ENCODE measurements at regions not wholly inside any gene's neighbourhood (a gene's known extent, or its start where the extent isn't known, plus 50 kb on each side); places are given as distances from the start of the nearest gene placed in this dataset.

DNA sequence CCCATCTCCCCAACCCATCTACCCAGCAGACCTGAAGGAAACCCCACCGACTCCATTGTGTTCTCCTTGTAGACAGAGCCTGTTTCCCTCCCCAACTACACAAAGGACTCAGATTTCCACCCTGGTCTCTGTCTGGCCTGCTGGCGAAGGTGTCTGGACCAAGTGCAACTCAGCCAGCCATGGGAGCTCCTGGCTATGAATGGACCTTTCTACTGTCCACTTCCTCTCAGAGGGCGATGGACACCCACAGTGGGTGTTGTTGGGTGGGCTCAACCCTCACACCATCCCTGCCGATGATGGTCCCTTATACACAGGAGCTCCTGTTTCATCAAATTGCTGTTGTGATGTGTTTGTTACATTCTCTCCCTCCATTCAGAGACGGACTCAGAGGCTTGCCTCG is 112.5 kb upstream of the PHACTR3 start:
- no peak for TF ChIP-seq EZH2phosphoT487 (IDR thresholded peaks at IDR 0.05; ENCODE audit: insufficient read depth, low read depth)
- no peak for TF ChIP-seq EZH2 (IDR thresholded peaks at IDR 0.05; ENCODE audit: insufficient read depth, poor library complexity, severe bottlenecking)
